ENCODE measurements at regions not wholly inside any gene's neighbourhood (a gene's known extent, or its start where the extent isn't known, plus 50 kb on each side); places are given as distances from the start of the nearest gene placed in this dataset.

DNA sequence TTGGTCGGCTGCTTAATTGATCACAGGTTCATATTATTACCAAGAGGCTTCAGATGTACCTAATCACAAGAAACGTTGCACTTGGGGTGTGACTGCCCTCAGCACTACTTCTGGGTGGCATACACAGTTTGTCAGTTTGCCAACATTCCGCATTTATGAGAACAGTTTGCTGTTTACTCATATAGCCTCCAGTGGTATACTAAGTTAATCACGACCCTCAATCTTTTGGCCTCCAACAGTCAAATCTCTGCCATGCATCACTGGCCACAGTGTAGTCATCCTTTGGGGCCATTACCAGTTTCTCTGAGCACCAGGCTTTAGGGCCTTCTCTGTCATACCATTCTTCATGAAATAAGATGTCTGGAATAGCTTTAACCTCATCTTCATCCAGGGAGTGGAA is 62.8 kb upstream of the BCL9 start:
- DNase-seq = no peak
- H3K36me3 Mint-ChIP-seq = no peaks in the 10 kb centered on the region
- CTCF ChIA-PET = no interaction called here
- H3K27ac Mint-ChIP-seq = no peak overlapping the region
- H3K9me3 Mint-ChIP-seq = no peaks in the 10 kb centered on the region
- H3K27me3 Mint-ChIP-seq = peaks cover 13% of the 10 kb centered on the region
- no peaks in the 10 kb centered on the region for H3K4me1 Mint-ChIP-seq
- no peak overlapping the region for H3K4me3 Mint-ChIP-seq

GRCh38 chr1:147479864-147480564 is 61.3 kb upstream of the BCL9 start:
- Mint-ChIP-seq H3K4me3 (no peak overlapping the region), H3K27me3 (peaks cover 13% of the 10 kb centered on the region), H3K36me3 (no peaks in the 10 kb centered on the region), H3K4me1 (no peaks in the 10 kb centered on the region), H3K27ac (no peak overlapping the region), H3K9me3 (no peaks in the 10 kb centered on the region)
- CTCF ChIA-PET = no interaction called here
- DNase-seq = no peak

- Mint-ChIP-seq H3K4me3 (no peak overlapping the region), H3K4me1 (no peaks in the 10 kb centered on the region), H3K27me3 (peaks cover 13% of the 10 kb centered on the region), H3K36me3 (no peaks in the 10 kb centered on the region), H3K9me3 (no peaks in the 10 kb centered on the region), H3K27ac (no peak overlapping the region)
- CTCF ChIA-PET = no interaction called here
- DNase-seq = no peak
Measured at GRCh38 chr1:147480565-147480935, 60.8 kb upstream of the BCL9 start.

GRCh38 chr1:147486876-147487656 is 54.2 kb upstream of the BCL9 start:
- Mint-ChIP-seq H3K4me1 (no peaks in the 10 kb centered on the region), H3K36me3 (no peaks in the 10 kb centered on the region), H3K4me3 (no peak overlapping the region), H3K27me3 (peaks cover 4% of the 10 kb centered on the region), H3K9me3 (no peaks in the 10 kb centered on the region), H3K27ac (no peak overlapping the region)
- DNase-seq = no peak
- CTCF ChIA-PET = interaction anchor here (1.3 kb wide), 1 partner anchor 403 kb away, joined by 3 read pairs; no protein-coding TSS in a partner anchor

DNA sequence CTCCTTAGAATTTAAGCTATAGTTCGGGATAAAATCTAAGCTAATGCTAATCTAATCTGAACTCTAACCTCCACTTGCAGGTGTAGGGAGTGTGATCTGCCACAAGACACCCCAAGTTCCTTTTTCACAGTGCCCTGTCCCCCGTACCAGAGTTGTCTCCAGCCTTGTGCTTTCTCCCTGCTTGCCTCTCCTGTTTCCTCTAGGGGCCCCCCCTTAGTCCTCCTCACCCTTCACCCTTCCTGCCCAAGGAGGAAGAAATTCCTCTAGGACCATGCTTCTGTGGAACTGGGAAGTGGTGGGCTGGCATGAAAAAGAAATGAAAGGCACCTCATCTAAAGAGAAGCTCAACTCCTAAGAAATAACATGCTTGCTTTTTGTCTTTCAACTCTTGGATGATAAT is 50.2 kb upstream of the BCL9 start:
- CTCF ChIA-PET = interaction anchor here (0.8 to 1.4 kb wide), 2 partner anchors 150 to 399 kb away, joined by 3 to 5 read pairs; no protein-coding TSS in a partner anchor
- Mint-ChIP-seq H3K27ac (no peak overlapping the region), H3K27me3 (peaks cover 16% of the 10 kb centered on the region), H3K4me3 (no peak overlapping the region), H3K36me3 (no peaks in the 10 kb centered on the region), H3K4me1 (peaks cover 4% of the 10 kb centered on the region), H3K9me3 (no peaks in the 10 kb centered on the region)
- DNase-seq = no peak

Data from activated naive CD4-positive, alpha-beta T cell treated with anti-CD3 and anti-CD28 coated beads, Interleukin-2, amount 10 ng/mL, durations not matched to agents 7 days and 5 days (primary cell).